GM21515 (cell line): ENCODE measurements at regions not wholly inside any gene's neighbourhood (a gene's known extent, or its start where the extent isn't known, plus 50 kb on each side); places are given as distances from the start of the nearest gene placed in this dataset.

ENCODE experiments used
- ATAC-seq: cut with Tn5 transposase; IDR thresholded peaks from one replicate; pipeline ENCODE4 v1.9.1; 2021; ENCODE audit not compliant: unreplicated experiment

DNA sequence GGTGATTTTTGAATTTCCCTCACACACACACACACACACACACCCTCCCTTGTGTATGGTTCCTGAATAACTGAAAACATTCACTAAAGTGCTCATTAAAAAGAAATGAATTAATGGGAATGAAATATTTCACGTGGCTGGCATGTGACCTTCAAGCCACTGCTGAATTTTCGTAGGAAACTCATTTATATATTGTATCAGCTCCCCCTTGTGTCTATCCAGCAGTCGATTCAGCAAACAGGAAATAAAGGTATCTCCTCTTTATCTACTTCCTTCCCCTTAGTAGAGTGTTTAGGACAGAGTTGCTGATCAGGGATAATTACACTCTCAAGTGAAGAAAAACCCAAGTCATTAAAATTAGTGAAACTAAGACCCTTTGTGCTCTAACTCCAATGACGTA is 912.6 kb upstream of the LCORL start:
- no peak for ATAC-seq

DNA sequence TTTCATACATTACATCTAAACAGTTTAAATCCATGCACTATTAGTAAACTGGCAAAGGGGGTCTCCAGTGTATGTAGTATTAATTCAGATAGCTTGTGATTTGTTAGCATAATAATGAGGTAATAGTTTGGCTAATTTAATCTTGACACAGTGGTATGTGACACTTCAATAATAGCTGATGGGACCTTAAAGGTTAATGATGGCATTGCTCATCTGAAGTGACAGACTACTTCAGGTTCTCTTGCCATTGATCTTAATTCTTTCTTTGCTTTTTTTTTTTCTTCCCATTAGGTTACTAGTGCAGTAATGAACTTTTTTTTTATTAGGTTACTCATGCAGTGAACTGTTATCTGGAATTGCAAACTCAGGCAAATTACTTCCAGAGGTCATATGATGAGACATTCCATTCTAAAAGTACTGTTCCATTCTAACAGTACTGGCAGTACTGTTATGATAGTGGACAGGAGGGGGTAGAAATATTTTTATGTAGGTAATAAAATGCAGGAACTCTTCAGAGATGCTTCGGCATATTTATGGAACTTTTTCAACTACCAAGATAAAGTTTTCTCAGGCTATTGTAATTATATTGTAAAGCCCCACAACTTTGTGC is 911.3 kb upstream of the LCORL start:
- ATAC-seq = no peak

DNA sequence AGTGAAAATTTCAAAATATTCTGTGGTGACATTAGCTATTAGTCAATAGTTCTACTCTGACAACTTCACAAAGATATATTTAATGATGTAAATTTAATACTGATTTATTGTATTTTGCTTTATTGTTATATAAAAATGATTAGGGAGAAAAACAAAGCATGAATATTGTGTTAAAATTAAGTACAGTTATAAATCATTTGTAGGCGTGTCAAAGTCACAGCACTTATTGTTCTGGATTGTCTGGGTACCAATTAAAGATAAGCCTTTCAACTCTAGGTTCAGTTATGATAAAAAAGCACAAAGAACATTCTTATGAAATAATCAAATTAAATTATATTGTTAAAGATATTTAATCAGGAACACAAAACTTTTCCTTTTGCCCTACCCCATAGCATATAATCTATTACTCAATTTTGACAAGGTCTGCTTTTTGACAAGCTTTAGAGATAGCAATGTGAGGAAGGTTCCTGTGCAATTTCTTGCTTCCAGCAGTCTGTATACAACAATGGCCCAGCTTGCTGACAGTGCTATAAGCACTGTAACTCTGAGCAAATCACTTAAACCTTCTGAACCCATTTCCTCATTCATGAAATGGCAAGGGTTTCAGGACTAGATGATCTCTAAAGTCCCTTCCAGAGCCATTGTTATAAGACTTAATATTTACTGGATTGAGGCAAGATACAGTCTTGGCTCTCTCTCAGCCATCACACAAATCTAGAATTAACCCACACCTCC is 910.3 kb upstream of the LCORL start:
- ATAC-seq = no peak

DNA sequence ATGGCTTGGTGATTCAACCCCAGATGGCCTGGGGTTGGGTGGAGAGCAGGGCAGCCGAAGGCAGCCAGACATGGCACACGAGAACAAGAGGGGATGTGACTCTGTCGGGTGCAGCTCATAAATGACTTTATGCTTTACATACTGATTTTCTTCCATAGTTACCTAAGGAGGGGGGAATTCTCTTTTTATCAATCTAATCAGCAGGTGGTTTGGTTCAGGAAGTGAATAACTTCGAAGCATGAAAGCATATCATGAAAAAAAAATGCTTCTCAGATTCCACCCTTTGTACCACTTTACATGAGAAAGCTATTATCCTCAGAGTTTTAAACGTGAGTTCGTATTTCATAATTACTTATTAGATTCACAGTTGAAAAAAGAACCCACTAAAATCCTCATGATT is 908.9 kb upstream of the LCORL start:
- ATAC-seq = no peak

DNA sequence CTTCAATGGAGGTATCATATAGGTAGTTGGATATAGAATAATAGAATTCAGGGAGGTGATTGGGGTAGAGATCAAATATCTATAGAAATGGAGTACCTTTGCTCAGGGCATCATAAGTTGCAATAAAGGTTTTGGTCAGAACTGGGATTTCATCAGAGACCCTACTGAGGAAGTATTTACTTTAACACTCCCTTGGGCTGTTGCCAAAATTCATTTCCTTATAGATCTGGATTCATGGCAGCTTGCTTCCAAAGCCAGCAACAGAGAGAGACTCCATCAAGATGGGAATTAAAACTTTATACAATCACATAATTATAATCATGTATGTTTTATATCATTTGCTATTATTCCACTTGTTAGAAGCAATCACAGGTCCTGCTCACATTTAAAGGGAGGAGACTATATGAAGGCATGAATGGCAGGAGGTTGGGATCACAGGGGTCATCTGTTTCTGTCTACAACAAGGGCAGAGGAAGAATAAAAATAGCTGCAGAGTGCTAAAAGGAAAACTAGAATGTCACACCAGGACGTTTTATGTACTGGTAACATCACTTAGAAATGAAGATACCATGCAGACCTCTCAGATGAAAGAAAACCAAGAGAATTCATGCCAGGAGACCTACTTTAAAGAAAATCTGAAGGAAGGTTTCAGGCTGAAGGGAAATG is 902.1 kb upstream of the LCORL start:
- ATAC-seq = no peak

DNA sequence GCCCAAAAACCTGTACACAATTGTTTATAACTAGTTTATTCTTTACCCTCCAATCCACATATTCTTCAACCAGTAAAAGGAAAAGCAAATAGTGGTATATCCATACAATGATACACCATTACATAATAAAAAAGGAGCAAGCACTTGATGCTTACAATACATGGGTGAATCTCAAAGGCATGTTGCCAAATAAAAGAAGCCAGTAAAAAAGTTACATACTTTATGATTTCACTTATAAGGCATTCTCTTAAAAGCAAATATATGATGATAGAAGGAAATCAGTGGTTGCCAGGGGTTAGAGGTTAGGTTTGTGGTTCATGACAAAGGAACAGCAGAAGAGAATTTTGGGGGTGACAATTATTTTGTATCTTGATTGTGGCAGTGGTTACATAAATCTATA is 896.1 kb upstream of the LCORL start:
- ATAC-seq = no peak

DNA sequence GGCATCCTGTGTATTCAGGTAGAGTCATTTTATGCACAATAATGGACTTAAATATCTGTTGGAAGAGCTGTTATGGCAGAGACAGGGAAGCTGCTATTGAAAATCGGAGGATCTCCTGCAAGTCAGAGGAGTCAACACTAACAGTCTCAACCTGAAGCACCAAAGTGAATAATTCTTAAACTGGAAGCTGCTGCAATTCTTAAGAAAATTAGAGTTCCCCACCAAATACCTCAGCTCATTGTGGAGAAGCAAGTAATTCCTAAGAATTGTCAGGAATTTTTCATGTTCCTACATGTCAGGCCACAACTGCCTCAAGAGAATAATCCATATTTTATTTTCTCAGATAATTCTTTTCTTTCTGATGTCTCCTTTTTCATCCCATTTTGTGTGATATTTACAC is 892.6 kb upstream of the LCORL start:
- no peak for ATAC-seq

DNA sequence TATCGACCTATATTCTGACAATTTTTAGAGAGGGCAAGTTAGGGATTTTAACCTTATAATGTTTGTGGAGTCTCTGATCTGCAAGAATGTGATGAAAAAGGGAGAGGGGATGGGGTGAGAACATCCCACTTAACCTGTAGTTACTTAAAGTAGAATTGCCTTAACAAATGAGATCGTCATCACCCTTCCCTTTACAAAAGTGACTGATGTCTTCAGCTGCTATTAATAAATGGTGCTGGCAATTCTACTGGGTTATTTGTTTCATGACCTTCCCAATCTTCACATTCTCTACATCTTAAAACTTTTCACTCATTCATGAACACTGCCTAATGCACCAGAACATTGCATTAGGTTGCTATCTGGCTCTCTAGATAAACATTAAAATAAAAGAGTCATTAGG is 873.4 kb upstream of the LCORL start:
- ATAC-seq = no peak

DNA sequence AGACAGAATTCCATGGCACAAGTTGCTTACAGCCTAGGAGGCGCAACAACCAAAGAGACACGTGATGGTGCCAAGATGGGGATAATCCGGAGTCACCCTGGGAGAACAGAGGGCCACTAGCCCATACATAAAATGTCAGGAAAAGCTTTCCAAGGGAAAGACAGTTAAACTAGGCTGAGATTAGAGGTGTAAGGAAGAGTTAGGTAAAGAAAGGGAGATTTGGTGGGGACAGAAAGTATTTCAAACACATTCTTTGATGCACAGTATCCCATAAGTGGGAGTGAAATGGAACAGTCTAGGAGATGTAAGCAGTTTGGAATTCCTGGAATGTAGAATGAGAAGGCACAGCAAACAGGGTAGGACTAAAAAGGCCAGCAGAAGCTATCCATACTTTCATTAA is 860.9 kb upstream of the LCORL start:
- ATAC-seq = no peak

DNA sequence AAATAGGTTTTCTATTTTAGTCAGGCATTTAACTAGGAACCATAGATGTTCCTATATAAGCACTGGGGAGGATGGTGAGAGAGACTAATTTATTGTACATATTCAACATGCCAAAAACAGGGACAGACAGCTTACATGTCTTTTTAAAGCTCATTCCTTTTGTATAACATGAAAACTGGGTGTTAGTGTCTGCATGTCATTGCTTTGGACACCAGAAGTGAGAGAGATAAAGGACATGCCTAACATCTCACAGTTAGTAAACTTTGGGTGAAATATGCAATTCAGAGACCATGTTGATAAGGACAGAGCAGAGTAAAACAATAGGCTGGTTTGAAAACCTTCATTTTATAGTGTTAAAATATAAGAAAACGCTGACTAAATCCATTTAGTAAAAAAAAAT is 860.0 kb upstream of the LCORL start:
- ATAC-seq = no peak

DNA sequence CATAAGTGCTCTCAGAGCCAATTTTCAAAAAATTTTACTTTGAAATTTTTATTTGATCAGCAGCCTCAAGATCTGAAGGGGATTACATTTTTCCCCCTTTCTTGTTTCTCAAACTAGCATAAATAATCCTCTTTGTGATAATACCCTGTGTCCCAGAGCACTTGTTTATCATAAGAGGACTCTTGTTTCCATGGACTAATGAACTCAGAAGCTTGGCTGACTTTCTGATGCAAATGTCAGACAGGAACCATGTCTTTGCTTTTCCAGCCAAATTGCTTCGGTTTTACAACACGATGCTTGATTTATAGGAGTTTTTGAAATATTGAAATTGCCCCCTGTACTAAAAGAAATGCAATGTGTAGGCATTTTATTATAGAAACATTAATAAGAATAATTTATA is 859.3 kb upstream of the LCORL start:
- no peak for ATAC-seq

DNA sequence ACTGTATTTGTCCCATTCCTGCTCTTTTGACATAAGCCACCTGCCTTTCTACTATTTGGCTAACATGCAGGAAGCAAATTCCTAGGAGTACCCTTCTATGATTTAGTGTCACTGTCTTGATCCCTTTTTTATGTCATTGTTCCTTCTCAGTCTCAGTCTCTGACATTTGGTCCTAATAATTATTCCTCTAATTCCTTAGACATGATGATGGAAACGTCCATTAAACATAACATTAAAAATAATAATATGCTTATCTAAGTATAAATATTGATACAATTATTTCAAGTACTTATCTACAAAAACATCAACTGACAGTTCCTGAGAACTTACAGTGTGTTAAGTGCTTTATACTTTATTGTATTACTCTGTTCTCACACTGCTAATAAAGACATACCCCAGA is 857.0 kb upstream of the LCORL start:
- no peak for ATAC-seq

DNA sequence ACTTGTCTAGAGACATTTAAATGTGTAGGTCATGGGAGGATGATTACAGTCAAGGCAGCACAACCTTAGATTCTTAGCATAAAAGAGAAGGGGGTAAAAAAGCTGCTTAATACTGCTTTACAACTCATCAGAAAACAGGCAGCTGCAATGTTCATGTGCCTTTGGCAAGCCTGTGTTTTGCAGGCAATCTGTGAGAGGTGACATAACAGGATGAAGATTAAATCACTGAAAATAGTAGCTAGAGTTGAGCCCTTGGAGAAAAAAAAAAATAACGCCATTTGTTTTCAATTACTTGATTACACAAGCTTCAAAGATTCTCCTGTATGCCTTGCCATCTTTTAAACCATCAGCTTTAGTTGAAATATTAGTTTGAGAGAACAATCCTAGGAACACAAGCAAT is 847.6 kb upstream of the LCORL start:
- no peak for ATAC-seq

DNA sequence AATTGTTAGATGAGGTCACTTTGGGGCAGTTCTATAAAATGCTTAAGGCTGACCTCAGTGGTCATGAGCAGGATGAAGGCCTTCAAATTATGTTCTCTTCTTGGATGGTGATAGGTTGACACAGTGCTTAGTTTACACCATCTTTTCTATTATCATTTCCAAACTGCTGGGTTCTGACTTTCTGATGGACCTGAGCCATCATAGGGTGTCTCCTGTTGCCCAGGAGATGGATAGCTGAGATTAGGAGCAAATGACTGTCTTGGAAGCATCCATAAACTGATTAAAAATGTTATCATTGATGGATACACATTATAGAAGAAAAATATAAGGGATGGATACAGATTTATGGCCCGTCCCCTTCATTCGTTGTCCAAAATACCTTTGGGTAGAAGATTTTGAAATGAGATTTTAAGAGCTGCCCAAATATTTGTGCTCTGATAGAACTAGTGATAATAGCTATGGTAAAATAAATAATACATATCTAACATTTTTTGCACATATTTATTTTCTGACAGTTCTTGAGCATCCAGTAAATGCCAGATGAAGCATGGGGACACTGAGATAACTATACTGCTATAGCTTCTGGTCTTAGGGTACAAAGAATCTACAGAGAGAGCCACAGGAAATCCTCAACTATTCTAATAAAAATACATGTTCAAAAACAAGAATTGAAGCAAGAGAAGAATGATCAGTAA is 839.4 kb upstream of the LCORL start:
- ATAC-seq = no peak

DNA sequence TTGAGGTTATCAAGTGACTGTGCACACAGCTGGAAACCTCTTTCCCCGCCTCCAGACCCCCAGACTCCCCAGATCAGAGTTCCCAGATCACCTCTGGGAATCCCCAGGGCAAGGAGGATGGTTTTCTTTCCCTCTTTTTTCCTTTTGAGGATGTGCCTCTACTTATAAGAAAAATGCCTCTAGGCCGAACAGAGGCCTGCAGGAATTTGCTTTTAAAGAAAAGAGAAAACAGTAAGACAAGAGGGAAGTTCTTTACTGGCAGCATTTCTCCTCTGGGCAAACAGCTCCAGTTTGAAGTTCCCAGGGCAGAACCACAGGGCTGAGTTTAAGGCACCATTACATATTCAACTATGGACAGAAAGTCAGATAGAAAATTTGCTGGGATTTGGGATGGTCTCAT is 837.9 kb upstream of the LCORL start:
- no peak for ATAC-seq

DNA sequence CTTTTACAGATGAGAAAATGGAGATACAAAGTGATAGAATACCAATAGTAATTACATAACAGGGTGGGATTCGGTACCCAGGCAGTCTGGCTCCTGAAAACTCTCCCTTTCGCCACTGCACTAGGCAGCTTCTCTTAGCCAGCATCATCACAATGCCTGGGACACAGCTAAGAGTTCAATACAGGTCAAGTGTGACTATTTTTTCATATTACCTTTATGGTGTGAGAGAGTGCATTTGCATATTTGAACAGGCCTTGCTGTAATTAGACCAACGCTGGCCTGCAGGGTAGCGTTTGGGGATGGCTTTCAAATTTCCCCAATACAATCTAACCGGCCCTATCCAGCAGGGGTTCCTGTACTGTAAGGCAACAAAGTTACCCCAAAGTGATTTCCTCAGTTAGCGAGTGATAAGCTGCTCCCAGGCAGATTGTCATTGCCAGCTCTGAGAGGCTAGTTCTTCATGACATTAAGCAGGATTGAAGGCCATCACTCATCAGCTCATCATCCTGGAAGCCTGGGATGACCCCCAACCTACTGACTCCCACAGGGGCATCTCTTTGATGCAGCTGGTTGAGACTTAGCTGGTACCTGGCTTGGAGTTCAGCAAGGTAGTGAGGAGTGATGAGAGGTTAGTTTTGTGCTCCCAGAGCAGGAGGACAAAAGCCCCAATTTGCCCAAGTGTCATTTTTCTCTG is 836.8 kb upstream of the LCORL start:
- no peak for ATAC-seq

DNA sequence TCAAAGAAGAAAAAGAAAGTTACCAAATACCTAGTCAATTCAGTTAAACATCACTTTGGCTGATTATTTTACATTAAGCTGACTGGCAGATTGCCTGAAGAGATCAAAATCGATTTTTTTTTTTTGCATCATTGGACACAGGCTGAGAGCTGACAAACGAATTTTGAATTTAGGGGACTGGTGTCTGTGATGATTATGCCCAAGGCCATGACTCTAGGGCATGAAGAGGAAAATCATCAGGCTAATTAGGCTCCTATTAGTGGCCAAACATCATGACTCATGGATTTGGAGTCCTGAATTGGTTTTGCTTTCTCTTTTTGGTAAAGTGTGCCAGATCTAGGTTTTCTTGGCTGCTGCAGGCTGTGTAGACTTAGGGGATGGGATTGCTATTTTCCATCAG is 829.3 kb upstream of the LCORL start:
- ATAC-seq = no peak

DNA sequence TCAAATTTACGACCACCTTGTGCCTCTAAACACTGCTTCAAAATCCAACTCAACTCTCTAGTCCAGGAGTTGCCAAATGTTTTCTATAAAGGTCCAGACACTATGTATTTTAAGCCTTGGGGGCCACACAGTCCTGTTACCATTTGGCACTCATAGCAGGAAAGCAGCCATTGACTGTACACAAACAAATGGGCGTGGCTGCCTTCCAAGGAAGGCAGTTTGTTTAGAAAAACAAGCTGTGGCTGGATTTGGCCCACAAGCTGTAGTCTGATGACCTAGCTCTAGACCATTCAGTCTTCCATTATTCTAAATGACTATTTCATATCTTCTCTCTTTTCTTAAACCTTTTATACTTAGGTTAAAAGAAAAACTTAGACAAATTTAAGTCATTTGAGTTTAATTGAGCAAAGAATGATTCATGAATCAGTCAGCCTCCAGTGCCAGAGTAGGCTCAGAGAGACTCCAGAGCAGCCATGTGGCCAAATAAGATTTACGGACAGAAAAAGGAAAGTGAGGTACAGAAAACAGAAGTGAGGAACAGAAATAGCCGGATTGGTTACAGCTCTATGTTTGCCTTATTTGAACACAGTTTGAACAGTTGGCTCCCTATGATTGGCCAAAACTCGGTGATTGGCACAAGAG is 825.8 kb upstream of the LCORL start:
- ATAC-seq = no peak

DNA sequence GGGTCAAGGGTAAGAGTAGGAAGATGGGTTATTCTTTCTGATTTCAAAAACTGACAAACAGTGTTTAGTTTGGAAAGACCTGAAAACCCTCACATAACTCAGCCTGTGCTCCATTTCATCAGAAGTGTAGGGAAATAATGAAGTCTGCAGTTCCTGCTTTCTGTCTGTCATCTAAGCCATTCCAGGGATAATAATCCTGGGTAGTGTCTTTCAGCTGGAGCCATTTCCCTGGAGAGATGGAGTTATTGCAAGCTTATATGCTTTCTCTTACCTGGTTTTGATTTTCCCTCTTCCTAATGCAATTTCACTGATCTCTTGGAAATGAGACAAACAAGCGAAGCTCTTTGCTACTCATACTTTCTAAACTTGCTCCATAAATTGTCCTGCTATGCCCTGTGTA is 824.8 kb upstream of the LCORL start:
- no peak for ATAC-seq

DNA sequence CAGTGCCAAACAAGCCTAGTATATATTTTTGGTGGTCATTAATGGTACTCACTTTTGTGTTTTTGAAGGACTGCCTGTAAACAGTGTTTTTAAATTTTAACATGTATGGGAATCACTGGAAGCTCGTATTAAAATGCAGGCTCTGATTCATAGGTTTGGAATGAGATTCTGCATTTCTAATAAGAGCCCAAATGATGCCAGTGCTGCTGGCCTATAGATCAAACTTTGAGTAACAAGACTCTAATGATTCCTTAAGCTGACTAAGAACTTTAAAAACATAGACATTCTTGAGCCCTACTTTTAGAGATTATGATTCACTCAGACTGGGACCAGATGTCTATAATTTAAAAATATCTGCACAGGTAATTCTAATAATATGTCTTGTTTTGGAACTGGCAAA is 823.2 kb upstream of the LCORL start:
- ATAC-seq = no peak

DNA sequence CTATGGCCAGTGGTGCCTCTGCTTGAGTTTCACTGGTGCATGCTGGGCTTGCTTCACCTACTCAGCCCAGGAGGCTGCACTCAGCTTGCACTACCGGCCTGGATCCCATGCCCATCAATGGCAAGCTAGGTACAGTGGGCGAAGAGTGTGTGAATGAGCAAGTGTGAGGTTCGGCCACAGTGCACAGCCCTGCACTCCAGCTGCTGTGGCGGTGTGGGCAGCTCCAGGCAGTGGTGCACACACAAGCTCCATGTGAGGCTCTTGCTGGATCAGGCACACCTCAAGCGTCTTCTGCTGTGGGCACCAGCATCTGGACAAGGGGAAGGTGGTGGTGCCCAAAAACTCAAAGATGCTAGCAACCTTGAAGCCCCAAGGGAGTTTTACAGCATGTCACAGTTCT is 820.9 kb upstream of the LCORL start:
- no peak for ATAC-seq
